ENCODE measurements at regions not wholly inside any gene's neighbourhood (a gene's known extent, or its start where the extent isn't known, plus 50 kb on each side); places are given as distances from the start of the nearest gene placed in this dataset.
"Not testable (repeated sequence)": the region's sequence is repeated elsewhere in the genome, so short reads cannot be mapped to it uniquely, and the experiment has no call there.

DNA sequence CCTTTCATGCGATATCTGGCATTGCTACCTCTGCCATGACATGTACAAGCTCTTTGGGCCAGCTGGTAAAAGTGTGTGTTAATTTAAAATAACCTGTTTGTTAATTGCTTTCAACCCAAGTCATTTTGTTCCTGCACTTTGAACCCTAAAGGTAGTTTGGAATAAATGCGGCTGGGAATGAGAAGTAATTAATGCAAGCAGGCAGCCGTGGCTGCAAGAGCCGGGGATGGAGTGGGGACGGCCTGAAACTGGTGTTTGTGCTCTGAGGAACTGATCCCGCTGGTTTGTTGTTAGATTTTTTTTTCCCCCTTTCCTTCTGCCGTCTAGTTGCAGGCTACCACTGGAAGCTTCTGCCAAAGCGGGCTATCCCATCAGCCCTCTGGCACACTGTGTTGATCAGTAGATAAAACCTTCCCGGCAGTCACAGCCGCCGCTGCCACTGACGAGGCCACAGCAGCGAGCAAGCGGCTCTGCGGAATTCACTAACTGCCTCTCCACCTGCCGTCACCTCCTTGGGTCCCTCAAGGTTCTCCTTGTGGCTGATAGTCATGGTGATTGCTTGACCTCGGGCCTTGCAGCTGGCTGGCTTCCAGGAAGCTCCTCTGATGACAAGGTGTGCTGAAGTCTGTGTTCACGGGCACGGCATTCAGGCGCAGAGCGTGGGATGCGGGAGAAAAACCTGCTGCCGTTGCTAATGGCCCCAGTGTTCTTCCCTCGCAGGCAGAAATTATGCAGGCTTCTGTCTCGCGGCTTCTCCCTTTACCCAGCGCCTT lies 315.9 kb downstream of the TFAP2A start:
- DNase-seq (no peak), ATAC-seq (no peak)
- no peak overlapping the region for H3K27ac Mint-ChIP-seq
- H3K4me1 Mint-ChIP-seq, result no peaks in the 10 kb centered on the region
- peaks cover 7% of the 10 kb centered on the region for H3K27me3 Mint-ChIP-seq
- peaks cover 5 to 14% of the 10 kb centered on the region in 2 donors for H3K9me3 Mint-ChIP-seq
- no peak overlapping the region for H3K4me3 Mint-ChIP-seq

DNA sequence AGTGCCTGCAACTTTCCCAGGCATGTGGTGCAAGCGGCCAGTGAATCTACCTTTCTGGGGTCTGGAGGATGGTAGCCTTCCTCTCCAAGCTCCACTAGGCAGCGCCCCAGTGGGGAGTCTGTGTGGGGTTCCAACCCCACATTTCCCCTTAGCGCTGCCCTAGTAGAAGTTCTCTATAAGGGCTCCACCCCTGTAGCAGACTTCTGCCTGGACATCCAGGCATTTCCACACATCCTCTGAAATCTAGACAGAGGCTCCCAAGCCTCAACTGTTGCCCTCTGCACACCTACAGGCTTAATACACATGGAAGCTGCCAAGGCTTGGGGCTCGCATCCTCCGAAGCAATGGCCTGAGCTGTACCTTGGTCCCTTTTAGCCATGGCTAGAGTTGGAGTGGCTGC lies 321.6 kb downstream of the TFAP2A start:
- Mint-ChIP-seq H3K27ac (peak overlapping the region in 1 of 2 donors; percentile 59), H3K4me1 (no peaks in the 10 kb centered on the region), H3K9me3 (peaks cover 5 to 30% of the 10 kb centered on the region in 2 donors), H3K4me3 (no peak overlapping the region), H3K27me3 (peaks cover 7% of the 10 kb centered on the region)
- DNase-seq (no peak), ATAC-seq (no peak)

DNA sequence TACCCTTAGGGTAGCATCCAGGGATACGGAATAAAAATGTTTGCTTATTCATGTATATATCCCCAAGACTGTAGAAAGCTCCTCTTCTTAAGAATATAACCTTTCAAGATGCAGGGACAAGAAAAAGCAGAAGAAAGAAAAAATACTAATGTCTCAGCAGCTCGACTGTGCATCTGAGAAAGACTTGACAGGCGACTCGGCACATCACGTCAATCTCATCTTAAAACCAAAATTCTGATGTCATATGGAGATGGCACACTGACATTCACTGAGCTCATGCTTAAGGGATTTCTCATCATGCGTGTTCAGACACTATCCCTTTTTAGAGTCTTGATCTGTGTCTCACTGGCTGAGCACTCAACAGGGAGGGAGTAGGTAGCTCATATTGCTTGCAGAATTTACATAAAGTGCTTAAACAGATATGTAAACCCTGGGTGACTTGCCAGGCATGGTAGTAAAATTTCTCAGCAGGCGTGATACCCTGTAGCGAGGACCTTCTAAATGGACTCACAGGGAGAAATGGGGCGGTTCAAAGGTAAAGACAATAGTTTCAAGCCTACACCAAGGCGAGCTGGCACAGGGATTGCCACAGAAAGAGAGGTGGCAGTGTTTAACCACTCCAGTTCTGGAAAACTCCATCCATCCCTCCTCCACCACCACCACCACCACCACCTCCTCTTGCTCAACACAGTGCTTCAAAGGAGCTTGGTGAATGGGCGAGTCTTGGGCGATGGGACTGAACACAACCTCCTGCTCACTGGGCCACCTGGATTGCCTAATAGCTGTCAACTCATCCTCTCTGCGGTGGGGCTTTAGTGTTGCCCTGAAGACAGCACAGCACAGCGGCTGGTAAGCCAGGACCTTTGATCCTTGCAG lies 330.5 kb downstream of the TFAP2A start:
- no peaks in the 10 kb centered on the region for H3K27me3 Mint-ChIP-seq
- no peak for DNase-seq
- H3K4me3 Mint-ChIP-seq, result no peak overlapping the region
- no peak overlapping the region for H3K27ac Mint-ChIP-seq
- ATAC-seq, result no peak
- no peaks in the 10 kb centered on the region for H3K4me1 Mint-ChIP-seq
- no peaks in the 10 kb centered on the region for H3K9me3 Mint-ChIP-seq

DNA sequence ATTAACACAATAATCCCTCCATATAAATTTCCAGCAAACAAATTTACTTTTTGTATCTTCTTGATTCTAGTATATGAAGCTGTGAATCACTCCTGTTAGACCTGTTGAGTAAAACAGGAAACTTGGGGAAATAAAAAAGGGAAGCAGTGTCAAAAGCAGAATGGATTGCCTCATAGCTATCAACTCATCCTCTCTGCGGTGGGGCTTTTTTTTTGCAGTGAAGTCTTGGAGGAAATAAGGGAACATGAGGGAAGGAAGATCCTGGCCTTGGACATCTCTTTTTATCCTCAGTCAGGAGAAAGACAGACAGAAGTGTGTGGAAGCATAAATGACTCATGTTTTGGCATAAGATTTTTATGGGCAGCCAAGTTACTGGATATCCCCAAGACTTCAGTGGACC lies 332.5 kb downstream of the TFAP2A start:
- H3K9me3 Mint-ChIP-seq, result no peaks in the 10 kb centered on the region
- ATAC-seq (no peak), DNase-seq (no peak)
- no peak overlapping the region for H3K27ac Mint-ChIP-seq
- H3K27me3 Mint-ChIP-seq, result no peaks in the 10 kb centered on the region
- H3K4me1 Mint-ChIP-seq, result no peaks in the 10 kb centered on the region
- no peak overlapping the region for H3K4me3 Mint-ChIP-seq

DNA sequence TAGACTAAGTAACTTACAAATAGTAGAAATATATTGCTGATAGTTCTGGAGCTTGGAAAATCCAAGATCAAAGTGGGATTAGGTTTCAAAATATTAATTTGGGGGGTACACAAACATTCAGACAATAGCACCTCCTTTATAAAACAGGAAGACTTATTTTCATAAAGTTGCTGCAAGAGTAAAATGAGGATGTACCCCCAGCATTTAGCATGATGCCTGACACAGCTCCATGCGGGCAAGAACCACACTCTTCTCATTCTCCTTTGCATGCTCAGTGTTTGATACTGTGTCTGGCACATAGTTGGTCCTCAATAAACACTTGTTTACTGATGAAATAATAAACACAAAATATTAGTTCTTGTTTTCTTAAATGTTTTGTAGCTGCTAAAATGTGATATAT lies 332.9 kb downstream of the TFAP2A start:
- H3K4me3 Mint-ChIP-seq, result no peak overlapping the region
- H3K4me1 Mint-ChIP-seq, result no peaks in the 10 kb centered on the region
- ATAC-seq, result no peak
- H3K27me3 Mint-ChIP-seq, result no peaks in the 10 kb centered on the region
- DNase-seq, result no peak
- H3K9me3 Mint-ChIP-seq, result no peaks in the 10 kb centered on the region
- no peak overlapping the region for H3K27ac Mint-ChIP-seq

DNA sequence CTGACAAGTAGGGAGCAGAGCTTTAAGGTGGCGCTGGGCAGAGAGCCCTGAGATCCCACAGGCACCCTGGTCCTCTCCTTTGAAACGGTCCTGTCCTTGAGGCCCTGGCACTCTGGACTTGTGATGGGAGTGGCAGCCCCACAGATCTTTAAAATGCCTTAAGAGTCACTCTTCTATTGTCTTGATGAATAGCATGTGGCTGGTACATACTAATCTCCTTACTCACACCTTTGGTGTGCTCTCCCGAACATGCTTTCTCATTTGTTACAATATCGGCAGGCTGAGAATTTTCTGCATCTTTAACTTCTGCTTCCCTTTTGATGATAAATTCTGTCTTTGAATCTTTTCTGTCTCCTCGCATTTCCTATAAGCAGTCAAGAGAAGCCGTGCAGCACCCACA lies 333.8 kb downstream of the TFAP2A start:
- no peak overlapping the region for H3K4me3 Mint-ChIP-seq
- no peak overlapping the region for H3K27ac Mint-ChIP-seq
- ATAC-seq (no peak), DNase-seq (no peak)
- no peaks in the 10 kb centered on the region for H3K9me3 Mint-ChIP-seq
- H3K4me1 Mint-ChIP-seq, result no peaks in the 10 kb centered on the region
- no peaks in the 10 kb centered on the region for H3K27me3 Mint-ChIP-seq

DNA sequence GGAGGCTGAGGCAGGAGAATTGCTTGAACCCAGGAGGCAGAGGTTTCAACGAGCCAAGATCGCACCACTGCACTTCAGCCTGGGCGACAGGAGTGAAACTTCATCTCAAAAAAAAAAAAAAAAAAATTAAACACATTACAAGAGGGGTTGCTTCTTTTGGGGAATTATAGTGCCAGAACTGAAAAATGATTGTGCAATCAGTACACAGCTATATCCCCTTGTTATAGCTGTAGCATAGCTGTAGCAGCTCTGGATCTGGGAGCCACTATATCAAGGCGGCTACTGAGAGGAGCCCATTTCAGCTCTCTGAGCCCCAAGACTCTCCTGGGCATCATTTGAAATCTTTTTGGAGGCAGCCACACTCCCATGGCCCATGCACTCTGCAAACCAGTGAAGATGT lies 334.3 kb downstream of the TFAP2A start:
- Mint-ChIP-seq H3K4me3 (no peak overlapping the region), H3K9me3 (no peaks in the 10 kb centered on the region), H3K27ac (no peak overlapping the region), H3K4me1 (no peaks in the 10 kb centered on the region), H3K27me3 (no peaks in the 10 kb centered on the region)
- DNase-seq (no peak), ATAC-seq (no peak)

DNA sequence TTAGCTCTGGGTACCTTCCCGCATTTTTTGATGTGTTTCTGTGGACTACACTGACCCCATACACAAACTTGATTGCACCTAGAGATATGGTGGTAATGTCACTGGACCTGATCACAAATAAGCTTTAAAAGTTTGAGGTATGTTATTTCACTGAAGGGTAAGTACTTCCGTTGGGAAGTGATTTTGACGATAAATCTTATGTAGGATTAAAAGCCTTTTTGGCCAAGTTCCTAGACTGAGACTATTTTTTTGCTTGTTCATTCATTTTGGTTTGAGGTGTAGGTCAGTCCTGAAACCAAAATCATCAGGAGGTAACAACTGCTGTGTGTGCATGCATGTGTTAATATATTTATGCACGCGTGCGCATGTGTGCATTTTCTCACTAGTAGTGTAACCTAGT lies 336.3 kb downstream of the TFAP2A start:
- no peak overlapping the region for H3K4me3 Mint-ChIP-seq
- H3K9me3 Mint-ChIP-seq, result no peaks in the 10 kb centered on the region
- no peak overlapping the region for H3K27ac Mint-ChIP-seq
- no peaks in the 10 kb centered on the region for H3K4me1 Mint-ChIP-seq
- ATAC-seq (no peak), DNase-seq (no peak)
- no peaks in the 10 kb centered on the region for H3K27me3 Mint-ChIP-seq

DNA sequence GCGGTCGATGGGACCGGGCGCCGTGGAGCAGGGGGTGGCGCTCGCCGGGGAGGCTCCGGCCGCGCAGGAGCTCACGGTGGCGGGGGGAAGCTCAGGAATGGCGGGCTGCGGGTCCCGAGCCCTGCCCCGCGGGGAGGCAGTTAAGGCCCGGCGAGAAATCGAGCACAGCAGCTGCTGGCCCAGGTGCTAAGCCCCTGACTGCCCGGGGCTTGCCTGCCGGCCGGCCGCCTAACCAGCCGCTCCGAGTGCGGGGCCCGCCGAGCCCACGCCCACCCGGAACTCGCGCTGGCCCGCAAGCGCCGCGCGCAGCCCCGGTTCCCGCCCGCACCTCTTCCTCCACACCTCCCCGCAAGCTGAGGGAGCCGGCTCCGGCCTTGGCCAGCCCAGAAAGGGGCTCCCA lies 340.1 kb downstream of the TFAP2A start:
- not testable (repeated sequence) for H3K4me1 Mint-ChIP-seq, ATAC-seq, H3K27ac Mint-ChIP-seq, H3K4me3 Mint-ChIP-seq, H3K9me3 Mint-ChIP-seq, H3K27me3 Mint-ChIP-seq, DNase-seq

DNA sequence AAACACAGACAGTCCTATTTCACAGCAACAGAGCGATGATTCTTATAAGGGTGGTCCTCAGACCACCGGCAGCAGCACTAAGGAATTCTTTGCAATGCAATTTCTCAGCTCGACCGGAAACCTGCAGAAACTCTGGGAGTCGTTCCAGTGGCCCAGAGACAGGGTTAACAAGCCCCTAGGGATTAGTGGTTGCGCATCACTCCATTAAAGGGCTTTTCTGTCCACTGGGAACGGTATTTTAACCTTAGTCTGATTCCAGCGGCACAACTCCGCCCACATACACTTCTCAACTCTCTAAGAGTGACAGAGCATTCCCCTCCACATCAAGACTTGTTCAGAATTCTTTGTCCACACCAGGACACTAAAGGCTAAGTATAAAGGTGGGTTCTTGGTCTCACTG lies 341.5 kb downstream of the TFAP2A start:
- H3K9me3 Mint-ChIP-seq, result no peaks in the 10 kb centered on the region
- H3K4me1 Mint-ChIP-seq, result no peaks in the 10 kb centered on the region
- DNase-seq, result no peak
- H3K27me3 Mint-ChIP-seq, result no peaks in the 10 kb centered on the region
- no peak for ATAC-seq
- H3K27ac Mint-ChIP-seq, result no peak overlapping the region
- no peak overlapping the region for H3K4me3 Mint-ChIP-seq

DNA sequence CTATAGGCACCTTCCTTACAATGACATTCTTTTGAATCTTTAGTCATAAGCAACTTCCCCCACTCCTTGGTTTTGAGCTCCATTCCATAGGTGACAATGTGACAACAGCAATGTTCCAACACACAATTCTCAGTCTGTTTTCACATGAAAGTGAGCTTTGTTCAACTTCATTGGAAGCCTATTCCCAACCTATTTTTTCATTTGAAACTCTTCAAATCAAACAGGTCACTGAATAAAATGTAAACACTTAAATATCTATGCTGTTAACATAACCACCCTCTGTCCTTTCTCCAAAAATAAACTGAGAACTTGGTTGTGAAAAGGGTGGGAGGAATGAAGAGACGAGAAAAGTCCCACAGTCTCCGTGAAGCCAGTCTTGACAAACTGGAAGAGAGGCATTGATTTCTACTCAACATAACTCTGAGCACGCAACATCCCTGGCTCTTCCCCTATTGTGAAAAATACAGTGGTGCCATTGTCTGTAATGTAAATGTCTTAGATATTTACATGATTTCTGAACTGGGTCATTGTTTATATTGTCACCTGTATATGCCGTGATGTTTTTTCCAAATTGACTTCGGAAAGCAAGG lies 343.1 kb downstream of the TFAP2A start:
- no peak overlapping the region for H3K4me3 Mint-ChIP-seq

DNA sequence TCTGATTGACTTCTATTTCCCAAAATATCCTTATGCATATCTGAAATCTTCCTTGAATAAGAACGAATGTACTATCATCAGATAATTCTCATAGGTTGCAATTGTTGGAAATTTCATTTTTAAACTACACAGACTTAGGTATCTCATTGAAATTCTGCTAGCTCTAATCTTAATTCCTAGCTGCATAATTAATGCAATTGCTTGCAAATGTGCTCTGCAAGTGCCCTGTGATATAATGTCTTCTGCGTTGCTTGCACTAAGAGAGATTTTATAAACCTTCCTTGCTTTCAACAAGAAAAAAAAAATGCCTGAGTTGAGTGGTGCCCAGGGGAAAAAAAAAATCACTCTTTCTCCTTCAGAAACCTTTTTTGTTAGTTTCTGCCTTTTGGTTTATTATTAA lies 354.9 kb downstream of the TFAP2A start:
- Mint-ChIP-seq H3K9me3 (no peaks in the 10 kb centered on the region), H3K27ac (no peak overlapping the region), H3K4me1 (no peaks in the 10 kb centered on the region), H3K4me3 (no peak overlapping the region), H3K27me3 (no peaks in the 10 kb centered on the region)
- DNase-seq (no peak), ATAC-seq (no peak)

More for the DNA sequence above, 343.1 kb downstream of the TFAP2A start:
- Mint-ChIP-seq H3K4me1 (no peaks in the 10 kb centered on the region), H3K9me3 (no peaks in the 10 kb centered on the region), H3K27ac (no peak overlapping the region), H3K27me3 (no peaks in the 10 kb centered on the region)
- DNase-seq, result no peak
- ATAC-seq, result no peak

DNA sequence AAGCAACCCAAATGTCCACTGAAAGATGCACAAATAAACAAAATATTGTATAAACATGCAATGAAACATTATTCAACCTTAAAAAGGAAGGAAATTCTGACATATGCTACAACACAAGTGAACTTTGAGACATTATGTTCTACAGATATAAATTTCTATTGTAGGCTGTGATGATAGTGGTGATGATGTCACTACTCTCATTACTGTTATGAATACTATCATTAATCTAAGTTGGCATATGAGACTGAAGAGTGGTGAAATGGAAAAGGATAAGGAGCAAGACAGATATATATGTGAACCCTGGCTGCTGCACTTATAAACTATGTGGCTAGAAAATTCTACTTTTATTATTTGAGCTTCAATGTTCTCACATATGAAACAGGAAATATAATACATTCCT lies 360.2 kb downstream of the TFAP2A start:
- no peaks in the 10 kb centered on the region for H3K4me1 Mint-ChIP-seq

DNA sequence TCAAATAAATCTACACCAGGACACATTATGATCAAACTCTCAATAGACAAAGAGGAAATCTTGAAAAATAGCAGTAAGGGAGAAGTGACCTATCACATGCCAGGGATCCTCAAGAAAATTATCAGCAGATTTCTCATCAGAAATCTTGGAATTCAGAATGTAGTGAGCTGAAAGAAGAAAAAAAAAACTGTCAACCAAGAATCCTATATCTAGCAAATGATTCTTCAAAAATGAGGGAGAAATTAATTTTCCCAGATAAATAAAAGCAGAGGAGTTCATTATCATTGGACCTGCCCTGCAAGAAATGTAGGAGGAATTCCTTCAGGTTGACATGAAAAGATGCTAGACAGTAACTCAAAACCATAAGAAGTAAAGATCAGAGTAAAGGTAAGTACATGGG lies 363.6 kb downstream of the TFAP2A start:
- no peak overlapping the region for H3K27ac Mint-ChIP-seq
- H3K4me1 Mint-ChIP-seq, result no peaks in the 10 kb centered on the region
- DNase-seq, result no peak
- H3K27me3 Mint-ChIP-seq, result no peaks in the 10 kb centered on the region
- no peak overlapping the region for H3K4me3 Mint-ChIP-seq
- ATAC-seq, result no peak
- H3K9me3 Mint-ChIP-seq, result peaks cover 10 to 17% of the 10 kb centered on the region in 2 donors

More for the DNA sequence above, 360.2 kb downstream of the TFAP2A start:
- Mint-ChIP-seq H3K27me3 (no peaks in the 10 kb centered on the region), H3K9me3 (peaks cover 10 to 17% of the 10 kb centered on the region in 2 donors), H3K27ac (no peak overlapping the region), H3K4me3 (no peak overlapping the region)
- DNase-seq (no peak), ATAC-seq (no peak)

DNA sequence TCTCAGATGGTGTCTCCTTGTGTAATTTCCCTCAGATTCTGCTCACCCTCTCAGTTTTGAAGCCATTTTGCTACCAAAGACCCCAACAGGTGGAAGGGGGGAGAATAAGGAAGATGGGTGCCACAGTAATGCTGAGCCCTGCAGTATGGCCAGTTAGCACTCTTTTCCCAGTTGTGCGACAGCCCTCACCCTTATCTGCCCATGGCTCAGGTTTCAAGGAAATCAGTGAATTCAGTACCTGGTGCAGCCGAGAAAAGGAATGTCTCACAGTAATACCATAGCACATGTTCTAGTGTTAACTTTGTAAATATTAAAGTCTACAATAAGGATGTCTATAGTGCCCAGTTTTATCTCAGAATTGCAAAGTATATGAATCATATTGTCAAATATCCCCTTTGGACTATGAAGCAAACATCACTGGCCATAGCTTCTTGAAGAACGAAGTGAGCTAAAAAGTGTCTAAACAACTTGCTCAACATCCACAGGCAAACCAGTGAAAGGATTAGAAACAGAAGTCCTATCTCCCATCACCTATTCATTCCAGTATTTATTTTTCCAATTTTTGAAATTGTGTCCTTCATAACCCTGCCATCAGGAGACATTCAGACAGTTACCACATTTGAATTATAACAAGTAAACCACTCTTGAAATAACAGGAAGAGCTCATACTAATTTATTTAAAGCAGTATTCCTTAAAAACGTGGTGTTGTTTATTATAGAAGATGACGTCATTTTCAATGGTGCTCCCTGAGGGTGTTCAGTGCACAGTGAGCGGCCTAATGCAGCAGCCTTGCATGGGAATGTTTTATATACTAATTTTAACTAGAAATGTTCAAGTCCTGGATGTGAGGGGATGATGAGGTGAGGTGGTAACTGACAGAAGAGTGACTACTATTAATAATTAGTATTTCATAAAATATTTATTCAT lies 366.2 kb downstream of the TFAP2A start:
- no peak overlapping the region for H3K4me3 Mint-ChIP-seq
- H3K9me3 Mint-ChIP-seq, result peaks cover 10 to 17% of the 10 kb centered on the region in 2 donors
- H3K4me1 Mint-ChIP-seq, result no peaks in the 10 kb centered on the region
- DNase-seq, result no peak
- ATAC-seq, result no peak
- no peaks in the 10 kb centered on the region for H3K27me3 Mint-ChIP-seq
- H3K27ac Mint-ChIP-seq, result no peak overlapping the region

All from stimulated activated naive CD8-positive, alpha-beta T cell treated with anti-CD3 and anti-CD28 coated beads, Interleukin-15, amount 100 ng/mL, for 72 hours (primary cell).